Kasumi-1 (cell line): ENCODE measurements at regions not wholly inside any gene's neighbourhood (a gene's known extent, or its start where the extent isn't known, plus 50 kb on each side); places are given as distances from the start of the nearest gene placed in this dataset.

ENCODE experiments used
- DNase-seq, 2 experiments: peaks; one replicate each; lab custom pipeline; 2025; lab: John Stamatoyannopoulos, UW

DNA sequence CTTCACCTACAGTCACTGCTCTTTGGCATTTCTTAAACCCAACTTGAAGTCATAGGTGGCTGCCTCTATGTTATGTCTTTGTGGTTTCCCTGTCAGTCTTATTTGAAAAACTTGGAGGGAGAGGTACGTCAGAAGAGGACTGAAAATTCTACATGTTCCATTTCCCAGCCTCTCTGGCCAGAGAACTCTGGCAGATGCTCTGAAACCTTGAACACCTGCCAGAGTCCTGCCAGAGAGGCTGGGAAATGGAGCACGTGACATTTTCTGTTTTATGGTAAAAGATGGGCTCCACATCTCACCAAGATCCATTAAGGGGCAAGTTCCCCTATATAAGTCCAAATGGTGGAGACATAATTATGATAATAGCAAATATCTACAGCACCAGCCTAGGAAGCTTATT lies 99.5 kb downstream of the MAFB start:
- DNase-seq = no peak

DNA sequence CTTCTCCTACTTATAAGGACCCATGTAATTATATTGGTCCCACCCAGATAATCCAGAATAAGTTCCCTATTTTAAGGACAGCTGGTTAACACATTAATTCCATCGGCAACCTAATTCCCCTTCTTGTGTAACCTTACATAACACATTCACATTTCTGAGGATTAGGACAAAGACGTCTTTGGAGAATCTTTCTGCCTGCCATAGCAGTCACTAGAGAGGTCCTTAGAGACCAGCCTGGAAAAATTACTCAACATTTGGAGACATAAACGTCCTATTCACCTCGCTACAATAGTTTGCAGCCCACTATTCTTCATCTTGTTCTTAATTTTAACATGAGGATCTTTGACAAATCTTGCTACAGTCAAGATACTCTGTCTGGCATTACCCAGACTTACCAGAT lies 100.1 kb downstream of the MAFB start:
- no peak for DNase-seq

DNA sequence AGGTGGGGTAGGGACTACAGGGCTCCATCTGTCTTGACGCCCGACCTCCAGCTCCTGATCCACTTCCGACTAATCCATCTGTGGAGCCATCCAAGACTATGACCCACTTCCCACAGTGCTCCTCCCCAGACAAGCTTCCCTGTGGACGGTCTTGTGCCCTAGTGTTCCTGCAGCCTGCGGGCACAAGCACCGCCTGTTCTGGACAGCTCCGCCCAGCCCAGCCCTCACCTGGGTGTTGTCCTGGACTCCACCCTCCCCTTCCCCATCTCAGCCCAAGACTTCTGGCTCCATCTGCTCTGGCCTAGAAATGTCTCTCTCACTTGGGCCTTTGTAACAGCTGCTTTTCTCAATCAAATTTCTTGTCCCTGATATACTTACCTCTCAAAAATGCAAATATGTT lies 102.0 kb downstream of the MAFB start:
- no peak for DNase-seq

DNA sequence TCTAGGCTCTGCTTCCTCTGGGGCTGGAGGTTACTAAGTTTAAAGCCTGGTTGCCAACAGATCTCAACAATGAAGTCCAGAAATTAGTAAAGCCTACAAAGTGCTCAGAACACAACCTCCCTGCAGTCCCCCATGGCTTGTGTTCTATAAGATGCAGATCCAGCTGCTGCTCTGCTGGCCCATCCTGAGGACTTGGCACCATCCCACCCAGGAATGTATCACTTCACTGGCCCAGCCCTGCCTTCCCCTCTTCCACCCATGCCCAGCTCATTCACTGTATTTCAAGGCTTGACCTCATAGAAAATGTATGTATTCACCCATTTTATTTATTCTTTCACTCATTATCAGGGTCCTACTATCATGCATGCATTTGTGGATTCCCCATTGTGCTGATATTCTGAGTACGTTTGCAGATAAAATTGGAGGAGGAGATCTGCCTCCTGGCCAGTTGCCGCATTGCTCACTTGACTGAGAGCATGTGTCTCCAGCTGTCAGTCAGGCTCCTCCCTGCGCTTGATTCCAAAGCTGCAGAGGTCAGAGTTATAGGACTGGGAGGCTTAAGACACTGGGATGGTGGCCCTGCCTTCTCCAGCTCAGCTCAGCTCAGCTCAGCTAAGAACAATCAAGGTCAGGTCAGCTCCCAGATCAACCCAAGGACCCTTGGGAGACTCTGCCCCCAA lies 104.8 kb downstream of the MAFB start:
- no peak for DNase-seq

DNA sequence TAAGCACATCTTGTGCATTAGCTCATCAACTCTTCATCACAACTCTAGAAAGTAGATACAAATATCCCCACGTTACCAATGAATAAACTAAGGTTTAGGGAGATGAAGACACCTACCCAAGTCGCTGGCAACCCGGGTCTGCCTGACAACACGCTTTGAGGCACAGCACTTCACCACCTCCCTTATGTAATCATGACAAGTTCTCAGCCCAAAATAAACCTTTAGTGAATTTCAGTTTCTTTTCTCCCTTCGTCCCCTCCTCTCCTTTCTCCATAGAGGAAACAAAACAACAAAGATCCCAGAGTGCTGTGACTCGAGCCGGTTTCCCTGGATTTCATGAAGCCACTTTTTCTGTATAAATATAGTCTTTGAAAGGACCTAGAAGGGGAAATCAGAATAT lies 105.4 kb downstream of the MAFB start:
- no peak for DNase-seq

DNA sequence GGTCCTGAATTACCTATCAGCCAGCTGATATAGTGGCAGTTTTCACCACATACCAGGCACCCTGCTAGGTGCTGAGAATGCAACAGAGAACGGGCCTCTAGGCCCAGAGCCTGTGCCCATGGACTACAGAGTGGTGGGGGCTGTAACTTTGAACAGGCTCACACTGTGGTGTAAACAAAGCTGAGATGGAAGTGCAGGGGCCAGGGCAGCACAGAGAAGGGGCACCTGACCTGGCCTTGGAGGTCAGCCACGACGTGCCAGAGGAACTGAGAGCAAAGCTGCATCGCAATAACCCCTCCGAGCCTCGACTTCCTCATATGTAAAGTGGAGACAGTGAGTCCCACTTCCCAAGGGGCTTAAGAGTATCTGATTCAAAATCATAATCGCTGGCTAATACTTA lies 105.8 kb downstream of the MAFB start:
- DNase-seq = no peak

DNA sequence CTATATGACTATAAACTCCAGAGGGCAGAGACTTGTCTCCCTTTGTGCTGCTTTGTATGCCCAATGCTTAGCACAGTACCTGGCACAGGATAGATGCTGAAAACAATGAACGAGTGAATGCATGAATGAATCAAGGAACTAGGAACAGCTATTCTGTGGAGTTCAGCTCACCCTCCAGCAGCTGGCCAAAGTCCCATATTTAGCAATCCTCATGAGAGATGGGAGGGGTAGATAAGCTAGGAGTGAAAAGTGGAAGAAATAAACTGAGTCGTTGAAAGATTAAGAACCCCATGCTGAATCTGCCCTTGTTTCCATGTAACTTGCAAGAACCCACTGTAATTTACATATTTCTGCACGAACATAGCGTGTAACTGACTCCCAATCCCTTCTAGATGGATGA lies 106.5 kb downstream of the MAFB start:
- DNase-seq = no peak

DNA sequence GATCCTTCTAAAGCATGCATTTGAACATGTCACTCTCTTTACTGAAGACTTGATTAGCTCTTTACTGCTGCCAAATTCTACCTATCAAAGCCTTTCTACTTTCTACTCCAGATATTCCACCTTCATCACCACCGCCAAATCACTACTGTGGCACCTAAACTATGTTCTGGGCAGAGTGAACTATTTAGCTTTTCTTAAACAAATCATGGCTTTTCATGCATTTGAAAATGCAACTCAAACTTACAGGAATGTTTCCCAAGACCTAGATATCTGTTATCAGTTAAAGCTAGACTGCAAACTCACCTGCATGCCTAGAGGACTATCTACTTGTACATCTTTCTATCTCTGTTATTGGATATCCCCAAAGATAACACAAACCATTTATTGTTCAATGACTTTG lies 109.3 kb downstream of the MAFB start:
- no peak for DNase-seq

DNA sequence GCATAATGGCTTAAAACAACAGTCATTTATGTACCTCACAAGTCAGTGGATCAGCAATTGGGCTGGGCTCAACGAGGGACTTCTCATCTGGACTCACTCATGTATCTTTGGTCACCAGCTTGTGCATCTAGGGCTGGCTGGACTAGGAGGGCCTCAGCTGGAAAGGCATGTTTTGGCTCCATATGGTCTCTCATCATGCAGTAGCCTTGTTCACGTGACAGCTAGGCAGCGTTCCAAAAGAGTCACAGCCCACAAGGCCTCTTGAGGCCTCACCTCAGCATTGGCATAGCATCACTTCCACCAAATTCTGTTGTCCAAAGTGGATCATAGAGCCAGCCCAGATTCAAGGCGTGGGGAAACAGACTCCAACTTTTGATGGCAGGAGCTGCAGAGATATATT lies 110.1 kb downstream of the MAFB start:
- no peak for DNase-seq

DNA sequence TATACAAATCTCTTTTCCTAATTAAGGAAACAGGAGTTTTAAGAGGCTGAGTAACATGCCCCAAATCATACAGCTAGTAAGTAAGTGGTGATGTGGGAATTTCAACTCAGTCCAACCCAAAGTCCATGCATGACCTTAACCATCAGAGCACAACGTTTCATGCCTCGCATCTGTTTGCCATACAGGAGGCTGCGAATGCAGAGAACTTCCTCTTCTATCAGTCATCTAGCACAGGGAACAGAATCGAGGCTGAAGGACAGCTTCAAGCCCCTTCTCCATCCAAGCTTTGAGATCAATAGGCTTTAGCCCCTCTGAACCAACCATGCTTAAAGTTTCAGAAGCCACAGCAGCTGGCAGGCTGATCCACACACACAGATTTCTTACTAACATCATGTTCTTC lies 113.2 kb downstream of the MAFB start:
- no peak for DNase-seq

DNA sequence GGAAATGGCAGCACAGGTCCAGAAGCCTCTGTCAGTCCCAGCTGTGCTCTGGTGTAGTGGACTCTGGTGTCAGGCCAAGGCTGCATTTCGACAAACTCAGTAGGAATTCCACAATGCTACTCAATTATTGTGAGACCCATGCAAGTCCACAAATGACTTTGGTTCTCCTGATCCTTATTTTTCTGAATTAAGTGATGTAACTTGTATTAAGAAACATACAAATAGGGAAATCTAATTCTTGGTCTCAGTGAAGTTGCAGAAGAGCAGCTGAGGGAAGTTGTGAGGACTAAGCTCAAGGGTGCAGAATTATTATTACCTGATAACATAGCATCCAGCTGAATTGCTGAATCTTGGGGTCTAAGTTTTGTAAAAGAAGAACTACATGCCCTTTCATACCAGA lies 116.8 kb downstream of the MAFB start:
- no peak for DNase-seq

DNA sequence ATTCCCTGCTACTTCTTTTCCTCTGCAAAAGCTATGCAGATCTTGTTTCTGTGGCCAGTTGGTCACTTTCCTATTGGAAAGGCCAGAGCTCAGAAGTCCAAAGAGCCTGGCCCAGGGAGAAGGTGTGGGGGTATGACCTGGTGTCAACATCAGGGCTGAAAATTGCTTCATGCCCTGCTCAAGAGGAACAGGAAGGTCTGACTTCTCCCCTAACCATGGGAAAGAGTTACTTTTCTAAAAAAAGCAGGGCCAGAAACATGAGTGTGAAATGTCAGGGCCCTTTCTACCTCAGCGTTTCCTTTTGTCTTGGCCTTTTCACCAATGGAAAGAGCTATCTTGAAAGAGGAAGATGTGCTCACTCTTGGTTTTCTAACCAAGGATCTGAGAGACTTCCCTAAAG lies 117.4 kb downstream of the MAFB start:
- no peak for DNase-seq

DNA sequence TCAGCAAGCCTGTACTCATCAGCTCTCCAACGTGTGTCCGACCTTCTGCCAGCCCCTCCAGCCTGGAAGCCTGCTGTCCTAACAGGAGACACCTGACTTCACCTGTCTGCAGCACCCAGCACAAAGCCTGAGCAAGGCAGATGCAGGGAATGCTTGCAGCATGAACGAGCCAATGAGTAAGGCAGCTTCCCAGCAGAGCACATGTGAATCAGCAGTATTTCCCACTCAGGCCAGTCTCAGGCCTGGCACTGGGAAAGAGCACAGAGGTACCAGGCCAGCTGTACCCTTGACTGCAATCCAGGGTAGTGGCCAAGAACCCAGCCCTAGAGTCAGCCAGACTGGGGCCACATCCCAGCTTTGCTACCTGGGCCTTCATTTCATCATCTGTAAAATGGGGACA lies 120.8 kb downstream of the MAFB start:
- no peak for DNase-seq

DNA sequence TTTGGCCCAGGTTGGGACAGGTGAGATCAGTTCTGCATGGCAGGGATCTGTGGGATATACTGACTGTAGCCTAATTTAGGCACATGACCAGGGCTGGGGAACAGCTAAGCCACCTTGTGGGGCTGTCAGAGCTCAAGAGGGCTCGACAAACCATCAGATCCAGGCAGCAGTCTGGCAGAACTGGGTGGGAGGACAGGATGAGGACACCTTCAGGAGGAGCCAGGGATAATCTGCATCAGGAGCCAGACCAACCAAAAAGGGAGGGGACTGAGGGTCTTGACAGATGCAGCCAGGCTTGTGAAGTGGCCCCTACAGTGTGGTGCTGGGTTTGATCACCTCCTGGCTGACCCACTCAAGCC lies 123.4 kb downstream of the MAFB start:
- DNase-seq = no peak

DNA sequence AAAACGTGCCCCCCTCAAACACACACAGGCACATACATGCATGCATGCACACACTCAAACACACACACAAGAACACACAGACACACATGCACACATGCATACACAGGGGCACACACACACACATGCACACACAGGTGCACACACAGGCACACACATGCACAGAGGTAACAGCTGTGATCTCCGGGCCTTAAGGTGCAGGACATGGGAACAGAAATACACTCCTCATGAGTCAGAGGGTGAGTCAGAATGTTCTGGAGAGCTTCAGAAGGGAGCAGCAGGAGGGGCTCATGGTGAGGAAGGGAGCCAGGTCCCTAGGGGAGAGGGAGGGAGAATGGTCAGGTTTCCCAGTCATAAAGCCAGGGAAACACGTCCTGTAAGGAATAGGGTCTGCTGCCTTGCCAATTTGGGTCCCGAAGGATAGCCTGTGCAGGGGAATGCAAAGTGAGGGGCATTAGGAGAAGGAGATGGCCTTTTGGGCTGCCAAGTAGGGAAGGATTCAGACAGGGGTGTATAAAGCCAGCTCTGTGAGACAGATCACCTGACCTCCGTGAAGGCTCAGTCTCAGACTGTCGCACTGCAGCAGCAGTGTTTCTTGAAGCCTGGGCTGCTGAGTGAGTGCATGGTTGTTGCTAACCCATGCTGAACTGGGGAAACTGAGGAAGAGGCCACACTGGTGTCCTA lies 123.9 kb downstream of the MAFB start:
- DNase-seq = no peak

DNA sequence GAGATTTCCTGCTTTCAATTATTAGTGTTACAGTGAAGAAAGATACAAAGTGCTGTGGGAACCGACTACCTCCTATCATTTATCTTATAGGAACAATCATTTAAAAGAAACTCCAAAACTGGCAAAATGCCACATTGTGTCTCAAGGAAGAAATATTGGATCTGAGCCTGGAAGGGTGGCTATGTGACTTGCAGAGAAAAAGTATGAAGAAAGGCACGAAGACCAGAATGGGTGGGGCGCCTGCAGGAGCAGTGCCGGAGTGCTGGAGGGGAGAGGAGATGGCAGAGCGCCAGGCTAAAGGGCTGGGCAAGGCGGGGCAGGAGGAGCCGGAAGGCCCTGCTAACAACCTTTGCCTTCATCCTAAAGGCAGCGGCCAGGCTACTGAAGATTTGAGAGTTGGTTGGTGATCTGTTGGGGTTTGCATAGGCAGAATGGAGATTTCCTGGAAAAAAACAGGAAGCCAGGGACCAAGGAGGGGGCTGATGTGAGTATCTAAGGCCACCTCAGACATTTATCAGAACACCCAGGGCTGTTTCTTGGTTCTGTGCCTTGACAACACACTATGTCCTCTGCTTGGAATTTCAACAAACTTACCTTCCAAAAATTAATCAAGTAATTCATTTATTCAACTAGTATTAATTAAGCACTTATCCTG lies 125.6 kb downstream of the MAFB start:
- DNase-seq = no peak

DNA sequence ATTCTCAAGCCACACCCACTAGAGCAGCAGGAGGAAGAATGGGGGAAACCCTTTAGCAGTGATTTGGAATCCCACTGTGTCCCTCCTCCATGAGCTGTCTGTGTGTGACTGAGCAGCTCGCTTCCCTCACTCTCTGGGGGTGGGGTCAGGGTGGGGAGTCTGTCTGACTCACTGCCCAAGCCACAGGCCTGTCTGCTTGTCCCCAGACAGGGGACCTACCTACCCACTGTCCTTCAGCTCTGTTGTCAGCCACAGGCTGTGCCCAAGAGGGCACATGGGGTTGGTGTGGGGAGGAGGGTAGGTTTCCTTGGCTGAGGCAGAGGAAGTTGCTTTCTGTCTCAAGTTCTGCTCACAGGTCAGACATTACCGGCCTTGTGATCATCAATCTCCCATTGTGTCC lies 127.0 kb downstream of the MAFB start:
- DNase-seq = no peak

DNA sequence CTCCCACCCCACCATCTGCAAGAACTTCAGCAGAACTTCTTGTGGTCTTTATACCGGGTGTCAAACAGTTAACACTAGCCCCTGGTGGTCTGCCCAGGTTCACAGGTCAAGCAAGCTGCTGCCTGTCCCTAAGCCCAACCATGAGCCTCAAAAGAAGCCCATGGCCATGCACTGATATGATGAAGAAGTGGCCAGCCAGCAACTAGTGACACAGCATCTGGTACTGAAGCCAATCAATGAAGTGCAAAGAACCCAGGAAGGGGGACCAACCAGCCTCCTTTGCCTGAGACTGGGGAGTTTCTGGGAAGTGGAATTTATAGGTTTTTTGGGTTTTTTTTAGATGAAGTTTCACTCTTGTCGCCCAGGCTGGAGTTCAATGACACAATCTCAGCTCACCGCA lies 127.8 kb downstream of the MAFB start:
- DNase-seq = no peak

DNA sequence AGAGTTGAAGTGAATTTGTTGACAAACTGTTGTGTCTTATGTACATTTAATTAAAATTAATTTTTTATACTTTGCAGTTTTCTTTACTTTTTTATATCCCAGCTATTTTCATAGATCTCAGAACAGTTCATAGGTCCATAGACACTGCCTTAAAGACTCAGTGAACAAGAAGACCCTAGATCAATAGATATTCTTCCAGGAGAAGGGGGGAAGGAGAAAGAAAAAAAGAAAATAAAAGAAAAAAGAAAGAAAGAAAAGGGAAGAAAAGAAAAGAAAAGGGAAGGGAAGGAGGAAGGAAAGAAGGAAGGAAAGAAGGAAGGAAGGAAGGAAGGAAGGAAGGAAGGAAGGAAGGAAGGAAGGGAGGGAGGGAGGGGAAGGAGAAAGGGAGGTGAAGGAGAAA lies 130.8 kb downstream of the MAFB start:
- no peak for DNase-seq

DNA sequence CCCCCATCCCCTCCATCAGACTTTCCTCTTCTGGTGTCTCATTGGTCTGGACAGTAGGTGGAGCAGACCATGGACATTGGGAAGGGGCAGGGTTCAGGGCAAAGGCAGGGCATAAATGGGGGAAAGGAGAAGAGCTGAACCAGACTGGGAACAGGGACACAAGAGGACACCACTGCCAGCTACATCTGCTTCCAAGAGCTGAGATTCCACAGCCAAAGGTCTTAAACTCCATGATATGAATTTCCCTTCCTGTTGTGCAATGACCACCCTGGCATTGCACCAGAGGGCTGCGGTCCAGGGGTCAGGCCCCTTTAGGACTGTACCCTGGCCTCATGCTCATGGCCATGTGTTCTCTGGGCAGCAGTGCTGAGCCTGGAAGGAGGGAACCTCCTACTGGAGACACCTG lies 137.9 kb downstream of the MAFB start:
- no peak for DNase-seq

DNA sequence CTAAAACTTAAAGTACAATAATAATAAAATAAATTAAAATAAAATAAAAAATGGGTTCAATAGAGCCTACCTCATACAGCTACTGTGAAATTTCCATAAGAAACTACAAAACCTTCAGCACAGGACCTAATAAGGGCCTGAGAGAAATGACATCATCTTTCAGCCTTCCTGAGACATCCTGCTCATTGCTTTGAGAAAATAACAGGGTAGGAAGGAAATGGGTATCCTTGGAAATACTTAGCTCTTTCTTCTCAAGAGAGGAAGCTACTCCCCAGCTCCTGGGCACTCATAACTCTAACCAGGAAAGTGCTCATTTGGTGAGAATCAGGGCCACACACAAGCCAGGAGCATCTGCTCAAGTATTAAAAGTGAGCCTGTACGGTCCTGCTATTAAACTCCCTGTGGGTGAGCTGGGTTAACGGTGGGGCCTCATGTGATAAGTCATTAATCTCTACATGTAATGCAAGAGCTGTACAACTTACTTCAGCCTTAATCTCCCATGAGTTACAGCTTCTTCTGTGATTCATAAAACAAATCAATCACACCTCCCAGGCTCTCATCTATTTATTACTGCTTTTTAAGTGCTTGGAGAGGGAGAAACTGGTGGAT lies 141.4 kb downstream of the MAFB start:
- DNase-seq = no peak

DNA sequence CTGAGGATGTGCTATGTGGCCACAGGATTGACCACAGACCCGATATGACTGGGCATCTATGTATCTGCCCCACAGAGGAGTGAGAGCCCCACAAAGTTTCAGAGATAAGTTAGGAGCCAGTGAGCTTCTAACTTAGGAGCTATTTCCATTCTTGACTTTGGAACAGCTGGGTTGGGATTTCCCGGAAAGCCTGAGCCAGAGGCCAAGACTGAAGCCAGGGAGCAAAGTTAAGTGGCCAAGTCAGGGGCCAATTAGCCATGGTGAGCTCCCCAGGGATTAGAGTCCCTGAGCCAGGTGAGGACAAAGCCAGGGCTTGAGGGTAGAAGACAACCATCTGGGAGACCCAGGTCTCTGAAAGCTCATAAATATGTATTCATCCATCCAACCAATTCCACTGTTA lies 143.6 kb downstream of the MAFB start:
- DNase-seq = no peak

DNA sequence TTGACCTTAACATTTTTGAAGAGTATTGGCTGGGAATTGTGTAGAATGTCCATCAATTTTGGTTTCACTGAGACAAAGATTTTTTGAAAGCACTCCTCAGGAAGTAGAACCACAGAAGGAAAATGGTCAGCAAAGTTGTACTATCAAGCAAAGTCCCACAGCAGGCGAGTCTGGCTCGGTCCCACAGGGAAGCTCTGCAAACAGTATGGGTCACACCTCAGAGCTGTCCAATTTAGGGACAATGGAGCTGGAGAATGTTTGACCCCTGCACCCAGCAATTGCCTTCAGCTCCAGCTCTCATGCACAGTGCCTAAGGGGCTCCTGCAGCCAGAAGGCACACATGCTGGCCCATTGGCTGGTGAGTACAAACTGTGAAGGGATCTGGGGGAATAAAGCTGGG lies 147.0 kb downstream of the MAFB start:
- DNase-seq = no peak
